HCT116 (cell line): ENCODE measurements at regions not wholly inside any gene's neighbourhood (a gene's known extent, or its start where the extent isn't known, plus 50 kb on each side); places are given as distances from the start of the nearest gene placed in this dataset.

Source experiments
- EGR1 ChIP-seq: IDR thresholded peaks from 2 replicates; pipeline ENCODE4 v1.6.1; 2012; ENCODE audit warnings: low read depth
- EZH2 ChIP-seq: fragments of 200-600 bp; sonication (generic); IDR thresholded peaks from 2 replicates; pipeline ENCODE4 v1.6.1; 2017; ENCODE audit warnings: antibody characterized with exemption, mixed run types
- POLR2A ChIP-seq: IDR thresholded peaks from 2 replicates; pipeline ENCODE4 v1.7.0; 2011; ENCODE audit warnings: borderline replicate concordance; ENCODE audit not compliant: insufficient read depth, insufficient read length; ENCODE audit errors: extremely low read depth
- POLR2AphosphoS5 ChIP-seq: IDR thresholded peaks from 2 replicates; pipeline ENCODE4 v1.6.1; 2011; ENCODE audit warnings: mild to moderate bottlenecking, low read depth, low read length, moderate library complexity
- SP1 ChIP-seq: IDR thresholded peaks from 2 replicates; pipeline ENCODE4 v1.6.1; 2012; ENCODE audit warnings: low read depth
- ZNF274 ChIP-seq: fragments of 200-500 bp; sonication (Bioruptor generic); IDR thresholded peaks from 2 replicates; pipeline ENCODE4 v1.6.1; 2014; ENCODE audit warnings: mild to moderate bottlenecking, low read depth, low read length, inconsistent platforms
- TF ChIP-seq, protein P1 (sequence below), 3 experiments: fragments of 200-600 bp in 1 of 3; sonication (generic) in 1 of 3; IDR thresholded peaks in 2 of 3; conservative IDR thresholded peaks in 1 of 3; 2 replicates each; pipeline ENCODE4 v1.5.1; 2012 to 2017; ENCODE audit warnings: low read depth in 2 of 3, low read length in 2 of 3, antibody characterized with exemption in 1 of 3, borderline replicate concordance in 1 of 3, control low read depth in 1 of 3, mild to moderate bottlenecking in 1 of 3, mixed read lengths in 1 of 3, mixed run types in 1 of 3, moderate library complexity in 1 of 3; ENCODE audit not compliant: insufficient read depth in 1 of 3
- TF ChIP-seq, protein P2 (sequence below): IDR thresholded peaks from 2 replicates; pipeline ENCODE4 v1.6.1; 2012; ENCODE audit warnings: low read depth

DNA sequence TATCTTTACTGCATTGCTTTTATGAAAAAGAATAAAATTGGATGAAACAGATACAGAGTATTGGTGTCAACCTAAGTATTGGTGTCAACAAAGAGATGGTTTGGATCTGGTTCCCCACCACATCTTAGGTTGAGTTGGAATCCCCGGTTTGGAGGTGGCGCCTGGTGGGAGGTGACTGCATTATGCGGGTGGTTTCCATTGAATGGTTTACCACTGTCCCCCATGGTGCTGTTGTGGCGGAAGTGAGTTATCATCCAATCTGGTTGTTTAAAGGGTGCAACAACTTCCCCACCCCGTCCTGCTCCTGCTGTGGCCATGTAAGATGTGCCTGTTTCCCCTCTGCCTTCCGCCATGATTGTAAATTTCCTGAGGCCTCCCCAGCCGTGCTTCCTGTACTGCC is 52.8 kb upstream of the CD99 start:
- TF ChIP-seq, protein P1, sequence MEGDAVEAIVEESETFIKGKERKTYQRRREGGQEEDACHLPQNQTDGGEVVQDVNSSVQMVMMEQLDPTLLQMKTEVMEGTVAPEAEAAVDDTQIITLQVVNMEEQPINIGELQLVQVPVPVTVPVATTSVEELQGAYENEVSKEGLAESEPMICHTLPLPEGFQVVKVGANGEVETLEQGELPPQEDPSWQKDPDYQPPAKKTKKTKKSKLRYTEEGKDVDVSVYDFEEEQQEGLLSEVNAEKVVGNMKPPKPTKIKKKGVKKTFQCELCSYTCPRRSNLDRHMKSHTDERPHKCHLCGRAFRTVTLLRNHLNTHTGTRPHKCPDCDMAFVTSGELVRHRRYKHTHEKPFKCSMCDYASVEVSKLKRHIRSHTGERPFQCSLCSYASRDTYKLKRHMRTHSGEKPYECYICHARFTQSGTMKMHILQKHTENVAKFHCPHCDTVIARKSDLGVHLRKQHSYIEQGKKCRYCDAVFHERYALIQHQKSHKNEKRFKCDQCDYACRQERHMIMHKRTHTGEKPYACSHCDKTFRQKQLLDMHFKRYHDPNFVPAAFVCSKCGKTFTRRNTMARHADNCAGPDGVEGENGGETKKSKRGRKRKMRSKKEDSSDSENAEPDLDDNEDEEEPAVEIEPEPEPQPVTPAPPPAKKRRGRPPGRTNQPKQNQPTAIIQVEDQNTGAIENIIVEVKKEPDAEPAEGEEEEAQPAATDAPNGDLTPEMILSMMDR (IDR thresholded peaks at IDR 0.05 in 2 of 3, conservative IDR thresholded peaks at IDR 0.05 in 1 of 3; ENCODE audit: borderline replicate concordance in 1 of 3, insufficient read depth in 1 of 3, low read depth in 2 of 3, low read length in 2 of 3), result no peak
- no peak for TF ChIP-seq ZNF274
- TF ChIP-seq EZH2, result no peak
- no peak for TF ChIP-seq POLR2AphosphoS5
- TF ChIP-seq SP1, result no peak
- TF ChIP-seq EGR1, result no peak
- TF ChIP-seq, protein P2, sequence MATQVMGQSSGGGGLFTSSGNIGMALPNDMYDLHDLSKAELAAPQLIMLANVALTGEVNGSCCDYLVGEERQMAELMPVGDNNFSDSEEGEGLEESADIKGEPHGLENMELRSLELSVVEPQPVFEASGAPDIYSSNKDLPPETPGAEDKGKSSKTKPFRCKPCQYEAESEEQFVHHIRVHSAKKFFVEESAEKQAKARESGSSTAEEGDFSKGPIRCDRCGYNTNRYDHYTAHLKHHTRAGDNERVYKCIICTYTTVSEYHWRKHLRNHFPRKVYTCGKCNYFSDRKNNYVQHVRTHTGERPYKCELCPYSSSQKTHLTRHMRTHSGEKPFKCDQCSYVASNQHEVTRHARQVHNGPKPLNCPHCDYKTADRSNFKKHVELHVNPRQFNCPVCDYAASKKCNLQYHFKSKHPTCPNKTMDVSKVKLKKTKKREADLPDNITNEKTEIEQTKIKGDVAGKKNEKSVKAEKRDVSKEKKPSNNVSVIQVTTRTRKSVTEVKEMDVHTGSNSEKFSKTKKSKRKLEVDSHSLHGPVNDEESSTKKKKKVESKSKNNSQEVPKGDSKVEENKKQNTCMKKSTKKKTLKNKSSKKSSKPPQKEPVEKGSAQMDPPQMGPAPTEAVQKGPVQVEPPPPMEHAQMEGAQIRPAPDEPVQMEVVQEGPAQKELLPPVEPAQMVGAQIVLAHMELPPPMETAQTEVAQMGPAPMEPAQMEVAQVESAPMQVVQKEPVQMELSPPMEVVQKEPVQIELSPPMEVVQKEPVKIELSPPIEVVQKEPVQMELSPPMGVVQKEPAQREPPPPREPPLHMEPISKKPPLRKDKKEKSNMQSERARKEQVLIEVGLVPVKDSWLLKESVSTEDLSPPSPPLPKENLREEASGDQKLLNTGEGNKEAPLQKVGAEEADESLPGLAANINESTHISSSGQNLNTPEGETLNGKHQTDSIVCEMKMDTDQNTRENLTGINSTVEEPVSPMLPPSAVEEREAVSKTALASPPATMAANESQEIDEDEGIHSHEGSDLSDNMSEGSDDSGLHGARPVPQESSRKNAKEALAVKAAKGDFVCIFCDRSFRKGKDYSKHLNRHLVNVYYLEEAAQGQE, result no peak
- no peak for TF ChIP-seq POLR2A
